MM.1S (cell line): ENCODE measurements at regions not wholly inside any gene's neighbourhood (a gene's known extent, or its start where the extent isn't known, plus 50 kb on each side); places are given as distances from the start of the nearest gene placed in this dataset.

Source experiments
- DNase-seq: peaks from one replicate; pipeline ENCODE4 v3.0.0-alpha.2; 2015
- H2AFZ ChIP-seq: fragments of 300-600 bp; sonication (generic); 2 replicates; pipeline ENCODE4 v1.6.0; 2016; ENCODE audit warnings: antibody characterized with exemption, low read length
- H3F3A ChIP-seq: fragments of 300-600 bp; sonication (generic); 2 replicates; pipeline ENCODE4 v1.6.1; 2016; ENCODE audit warnings: mild to moderate bottlenecking, antibody characterized with exemption, low read length, moderate library complexity, mixed read lengths; ENCODE audit not compliant: insufficient read depth
- H3K27ac ChIP-seq: fragments of 300-600 bp; sonication (generic); 2 replicates; pipeline ENCODE4 v1.5.1; 2016; ENCODE audit warnings: mild to moderate bottlenecking, low read length
- H3K27me3 ChIP-seq: fragments of 300-600 bp; sonication (generic); replicated peaks from 2 replicates; pipeline ENCODE4 v1.6.0; 2016; ENCODE audit warnings: low read length; ENCODE audit not compliant: insufficient read depth
- H3K36me3 ChIP-seq: fragments of 300-600 bp; sonication (generic); replicated peaks from 2 replicates; pipeline ENCODE4 v1.6.1; 2016; ENCODE audit warnings: mild to moderate bottlenecking, low read length, mixed read lengths; ENCODE audit not compliant: insufficient read depth
- H3K4me1 ChIP-seq: fragments of 300-600 bp; sonication (generic); 2 replicates; pipeline ENCODE4 v1.6.1; 2016; ENCODE audit warnings: low read length, mixed read lengths
- H3K4me2 ChIP-seq: fragments of 300-600 bp; sonication (generic); 2 replicates; pipeline ENCODE4 v1.6.0; 2016; ENCODE audit warnings: low read depth, low read length
- H3K4me3 ChIP-seq: fragments of 300-600 bp; sonication (generic); 2 replicates; pipeline ENCODE4 v1.5.1; 2016; ENCODE audit warnings: low read length, mixed read lengths
- H3K79me2 ChIP-seq: fragments of 300-600 bp; sonication (generic); 2 replicates; pipeline ENCODE4 v1.6.1; 2016; ENCODE audit warnings: mixed run types, low read length, mixed read lengths
- H3K9ac ChIP-seq: fragments of 300-600 bp; sonication (generic); 2 replicates; pipeline ENCODE4 v1.6.1; 2016; ENCODE audit warnings: low read length, mixed read lengths
- H3K9me2 ChIP-seq: fragments of 300-600 bp; sonication (generic); replicated peaks from 2 replicates; pipeline ENCODE4 v1.6.1; 2016; ENCODE audit warnings: mild to moderate bottlenecking, low read length, mixed read lengths; ENCODE audit not compliant: insufficient read depth
- H3K9me3 ChIP-seq: fragments of 300-600 bp; sonication (generic); replicated peaks from 2 replicates; pipeline ENCODE4 v1.6.1; 2016; ENCODE audit warnings: mild to moderate bottlenecking, low read length, mixed read lengths; ENCODE audit not compliant: insufficient read depth
- H4K20me1 ChIP-seq: fragments of 300-600 bp; sonication (generic); 2 replicates; pipeline ENCODE4 v1.6.1; 2016; ENCODE audit warnings: mild to moderate bottlenecking, low read length, moderate library complexity, mixed read lengths; ENCODE audit not compliant: insufficient read depth
- EZH2 ChIP-seq: fragments of 300-600 bp; sonication (generic); optimal IDR thresholded peaks from 2 replicates; pipeline ENCODE3; 2017; ENCODE audit warnings: low read depth, mild to moderate bottlenecking, antibody characterized with exemption, low read length, mixed read lengths
- EZH2phosphoT487 ChIP-seq: fragments of 300-600 bp; sonication (generic); IDR thresholded peaks from 2 replicates; pipeline ENCODE4 v1.6.1; 2018; ENCODE audit warnings: antibody characterized with exemption, low read length
- TF ChIP-seq, protein P1 (sequence below): fragments of 300-600 bp; sonication (generic); IDR thresholded peaks from 2 replicates; pipeline ENCODE4 v1.5.1; 2016; ENCODE audit warnings: antibody characterized with exemption, low read length, mixed read lengths

DNA sequence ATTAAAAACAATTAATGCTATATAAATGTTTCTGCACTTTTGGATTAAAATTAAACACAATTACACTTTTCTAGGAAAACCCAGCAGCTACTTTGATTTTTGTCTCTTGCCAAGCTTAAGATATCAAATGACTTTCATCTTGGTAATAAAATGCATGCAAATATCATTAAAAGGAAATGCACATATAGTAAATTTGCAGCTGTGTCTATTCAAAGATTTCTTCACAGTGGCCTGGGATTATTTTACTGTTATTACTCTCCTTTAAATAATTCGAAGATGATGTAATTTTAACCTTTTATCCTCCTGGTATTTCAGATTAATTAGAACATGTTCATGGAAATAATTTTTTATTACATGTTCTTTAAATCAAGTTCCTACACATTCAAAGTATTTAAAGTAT lies 529.5 kb upstream of the RGMB start:
- no peaks in the 10 kb centered on the region for H4K20me1 ChIP-seq
- no peaks in the 10 kb centered on the region for H3F3A ChIP-seq
- no peak overlapping the region for H2AFZ ChIP-seq
- no peak overlapping the region for H3K9ac ChIP-seq
- H3K27me3 ChIP-seq, result no peaks in the 10 kb centered on the region
- no peaks in the 10 kb centered on the region for H3K36me3 ChIP-seq
- H3K4me2 ChIP-seq, result no peak overlapping the region
- no peaks in the 10 kb centered on the region for H3K4me1 ChIP-seq
- no peaks in the 10 kb centered on the region for H3K9me2 ChIP-seq
- no peaks in the 10 kb centered on the region for H3K79me2 ChIP-seq
- TF ChIP-seq, protein P1, sequence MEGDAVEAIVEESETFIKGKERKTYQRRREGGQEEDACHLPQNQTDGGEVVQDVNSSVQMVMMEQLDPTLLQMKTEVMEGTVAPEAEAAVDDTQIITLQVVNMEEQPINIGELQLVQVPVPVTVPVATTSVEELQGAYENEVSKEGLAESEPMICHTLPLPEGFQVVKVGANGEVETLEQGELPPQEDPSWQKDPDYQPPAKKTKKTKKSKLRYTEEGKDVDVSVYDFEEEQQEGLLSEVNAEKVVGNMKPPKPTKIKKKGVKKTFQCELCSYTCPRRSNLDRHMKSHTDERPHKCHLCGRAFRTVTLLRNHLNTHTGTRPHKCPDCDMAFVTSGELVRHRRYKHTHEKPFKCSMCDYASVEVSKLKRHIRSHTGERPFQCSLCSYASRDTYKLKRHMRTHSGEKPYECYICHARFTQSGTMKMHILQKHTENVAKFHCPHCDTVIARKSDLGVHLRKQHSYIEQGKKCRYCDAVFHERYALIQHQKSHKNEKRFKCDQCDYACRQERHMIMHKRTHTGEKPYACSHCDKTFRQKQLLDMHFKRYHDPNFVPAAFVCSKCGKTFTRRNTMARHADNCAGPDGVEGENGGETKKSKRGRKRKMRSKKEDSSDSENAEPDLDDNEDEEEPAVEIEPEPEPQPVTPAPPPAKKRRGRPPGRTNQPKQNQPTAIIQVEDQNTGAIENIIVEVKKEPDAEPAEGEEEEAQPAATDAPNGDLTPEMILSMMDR, result no peak
- no peak for TF ChIP-seq EZH2
- TF ChIP-seq EZH2phosphoT487, result no peak
- no peak overlapping the region for H3K4me3 ChIP-seq
- no peak for DNase-seq
- no peaks in the 10 kb centered on the region for H3K9me3 ChIP-seq
- no peak overlapping the region for H3K27ac ChIP-seq

DNA sequence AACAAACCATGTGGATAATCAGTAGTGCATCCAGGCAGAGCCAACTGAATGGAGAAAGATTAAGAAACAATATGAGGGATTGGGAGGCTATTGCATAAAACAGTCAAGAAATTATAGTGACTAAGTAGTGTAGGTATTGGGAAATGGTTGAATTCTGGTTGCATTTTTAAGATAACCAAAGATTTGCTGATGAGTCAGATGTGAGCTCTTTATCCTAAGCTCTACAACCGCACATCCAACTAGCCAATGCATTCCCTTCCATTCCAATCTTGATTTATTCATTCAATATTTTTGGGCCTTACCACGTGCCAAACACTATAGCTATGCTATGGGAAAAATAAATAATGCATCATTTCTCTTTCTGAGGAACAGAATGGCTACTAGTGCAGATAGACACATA lies 524.5 kb upstream of the RGMB start:
- Histone ChIP-seq H2AFZ (no peak overlapping the region), H3K27ac (no peak overlapping the region), H3K79me2 (no peaks in the 10 kb centered on the region), H3K4me2 (no peak overlapping the region), H3K9ac (no peak overlapping the region), H3K9me2 (no peaks in the 10 kb centered on the region), H3F3A (no peaks in the 10 kb centered on the region), H3K27me3 (no peaks in the 10 kb centered on the region), H3K36me3 (no peaks in the 10 kb centered on the region), H3K4me1 (no peaks in the 10 kb centered on the region), H3K9me3 (no peaks in the 10 kb centered on the region), H3K4me3 (no peak overlapping the region), H4K20me1 (no peaks in the 10 kb centered on the region)
- DNase-seq, result no peak
- TF ChIP-seq EZH2phosphoT487, result no peak
- no peak for TF ChIP-seq EZH2
- TF ChIP-seq, protein P1, result no peak

DNA sequence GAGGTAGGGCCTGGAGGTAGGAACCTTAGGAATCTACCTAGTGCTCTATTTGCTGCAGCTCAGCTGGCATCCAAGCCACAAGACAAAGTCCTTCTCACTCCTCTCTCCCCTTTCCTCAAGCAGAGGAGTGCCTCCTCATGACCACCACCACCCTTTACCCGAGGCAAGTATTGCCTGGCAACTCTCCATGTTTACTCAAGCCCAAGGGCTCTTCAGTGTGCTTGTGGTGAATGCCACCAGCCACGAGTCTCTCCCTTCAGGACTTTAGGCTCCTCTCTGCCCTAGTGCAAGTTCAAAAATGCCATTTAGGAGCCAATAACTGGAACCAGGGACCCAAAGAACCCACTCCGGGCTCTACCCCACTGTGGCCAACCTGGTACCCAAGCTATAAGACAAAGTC lies 514.5 kb upstream of the RGMB start:
- no peak overlapping the region for H3K9ac ChIP-seq
- no peak overlapping the region for H3K4me3 ChIP-seq
- H3K79me2 ChIP-seq, result no peaks in the 10 kb centered on the region
- no peaks in the 10 kb centered on the region for H3K36me3 ChIP-seq
- H3K4me1 ChIP-seq, result no peaks in the 10 kb centered on the region
- H3K27me3 ChIP-seq, result no peaks in the 10 kb centered on the region
- no peak overlapping the region for H2AFZ ChIP-seq
- H3K27ac ChIP-seq, result no peak overlapping the region
- no peak for DNase-seq
- H3K9me2 ChIP-seq, result no peaks in the 10 kb centered on the region
- H4K20me1 ChIP-seq, result no peaks in the 10 kb centered on the region
- no peaks in the 10 kb centered on the region for H3F3A ChIP-seq
- H3K4me2 ChIP-seq, result no peak overlapping the region
- TF ChIP-seq EZH2 (no peak), EZH2phosphoT487 (no peak)
- TF ChIP-seq, protein P1, result no peak
- H3K9me3 ChIP-seq, result no peaks in the 10 kb centered on the region
